HEK293 (cell line): ENCODE measurements at regions not wholly inside any gene's neighbourhood (a gene's known extent, or its start where the extent isn't known, plus 50 kb on each side); places are given as distances from the start of the nearest gene placed in this dataset.

Source experiments
- CTCF ChIA-PET: fragments of 350-600 bp; formaldehyde crosslinking; extraction: SDS; loops from one replicate; lab custom pipeline; 2021; ENCODE audit warnings: antibody characterized with exemption; lab: Yijun Ruan, JAX
- POLR2A ChIA-PET: fragments of 300-600 bp; formaldehyde crosslinking; extraction: SDS; loops from one replicate; lab custom pipeline; 2020; ENCODE audit warnings: antibody characterized with exemption, inconsistent platforms; lab: Yijun Ruan, JAX
- H3K27ac ChIP-seq: fragments of 200-500 bp; sonication (Bioruptor generic); 2 replicates; pipeline ENCODE4 v1.5.1; 2014; ENCODE audit warnings: low read depth, low read length, control low read depth, inconsistent platforms; ENCODE audit errors: extremely low read depth
- H3K36me3 ChIP-seq, 2 experiments: fragments of 200-500 bp in 1 of 2; sonication (Bioruptor generic) in 1 of 2; 1 replicate in 1 of 2; 2 replicates in 1 of 2; pipeline ENCODE4 v1.5.1; 2014 to 2017; ENCODE audit warnings: inconsistent platforms in 2 of 2, low read length in 2 of 2; ENCODE audit not compliant: control insufficient read depth in 2 of 2, insufficient read depth in 1 of 2
- H3K4me1 ChIP-seq: fragments of 200-500 bp; sonication (Bioruptor generic); 2 replicates; pipeline ENCODE4 v1.5.1; 2014; ENCODE audit warnings: mild to moderate bottlenecking, low read length, inconsistent platforms; ENCODE audit not compliant: control insufficient read depth, insufficient read depth
- H3K4me3 ChIP-seq: 2 replicates; pipeline ENCODE4 v1.5.1; 2011; ENCODE audit warnings: low read depth, mild to moderate bottlenecking, control low read depth, low read length, moderate library complexity
- H3K9me3 ChIP-seq: fragments of 200-500 bp; sonication (Bioruptor generic); 2 replicates; pipeline ENCODE4 v1.5.1; 2014; ENCODE audit warnings: low read depth, low read length, inconsistent platforms; ENCODE audit not compliant: control insufficient read depth, insufficient read depth
- GLIS1 ChIP-seq: fragments of 450-650 bp; formaldehyde crosslinking; IDR thresholded peaks from 2 replicates; pipeline ENCODE4 v1.5.1; 2016; ENCODE audit warnings: missing biosample characterization, missing genetic modification characterization
- OVOL3 ChIP-seq: fragments of 450-650 bp; formaldehyde crosslinking; IDR thresholded peaks from 2 replicates; pipeline ENCODE4 v1.5.1; 2016; ENCODE audit warnings: missing biosample characterization, missing genetic modification characterization
- SCRT2 ChIP-seq: fragments of 450-650 bp; formaldehyde crosslinking; IDR thresholded peaks from 2 replicates; pipeline ENCODE4 v1.5.1; 2016; ENCODE audit warnings: missing biosample characterization, missing genetic modification characterization
- WT1 ChIP-seq: fragments of 450-650 bp; formaldehyde crosslinking; IDR thresholded peaks from 2 replicates; pipeline ENCODE4 v1.5.1; 2016; ENCODE audit warnings: missing biosample characterization, missing genetic modification characterization
- ZBTB17 ChIP-seq: fragments of 450-650 bp; formaldehyde crosslinking; IDR thresholded peaks from 2 replicates; pipeline ENCODE4 v1.5.1; 2016; ENCODE audit warnings: missing biosample characterization, missing genetic modification characterization
- ZFHX2 ChIP-seq: fragments of 450-650 bp; formaldehyde crosslinking; conservative IDR thresholded peaks from 2 replicates; pipeline ENCODE4 v1.5.1; 2016; ENCODE audit warnings: missing biosample characterization, missing genetic modification characterization
- ZFP37 ChIP-seq: fragments of 450-650 bp; formaldehyde crosslinking; IDR thresholded peaks from 2 replicates; pipeline ENCODE4 v1.5.1; 2016; ENCODE audit warnings: missing biosample characterization, missing genetic modification characterization
- ZNF155 ChIP-seq: fragments of 450-650 bp; formaldehyde crosslinking; IDR thresholded peaks from 2 replicates; pipeline ENCODE4 v1.5.1; 2016; ENCODE audit warnings: missing biosample characterization, missing genetic modification characterization
- ZNF157 ChIP-seq: fragments of 450-650 bp; formaldehyde crosslinking; IDR thresholded peaks from 2 replicates; pipeline ENCODE4 v1.5.1; 2016; ENCODE audit warnings: missing biosample characterization, missing genetic modification characterization
- ZNF239 ChIP-seq: fragments of 450-650 bp; formaldehyde crosslinking; IDR thresholded peaks from 2 replicates; pipeline ENCODE4 v1.5.1; 2016; ENCODE audit warnings: missing biosample characterization, missing genetic modification characterization
- ZNF37A ChIP-seq: fragments of 450-650 bp; IDR thresholded peaks from 2 replicates; pipeline ENCODE4 v1.5.1; 2018; ENCODE audit warnings: missing biosample characterization, missing genetic modification characterization
- ZNF394 ChIP-seq: fragments of 450-650 bp; formaldehyde crosslinking; IDR thresholded peaks from 2 replicates; pipeline ENCODE4 v1.5.1; 2016; ENCODE audit warnings: missing biosample characterization, missing genetic modification characterization, mild to moderate bottlenecking, moderate library complexity, borderline replicate concordance
- ZNF521 ChIP-seq: fragments of 450-650 bp; formaldehyde crosslinking; IDR thresholded peaks from 2 replicates; pipeline ENCODE4 v1.5.1; 2017; ENCODE audit warnings: missing biosample characterization, mild to moderate bottlenecking, missing genetic modification characterization
- ZNF560 ChIP-seq: fragments of 450-650 bp; formaldehyde crosslinking; IDR thresholded peaks from 2 replicates; pipeline ENCODE4 v1.5.1; 2017; ENCODE audit warnings: missing biosample characterization, missing genetic modification characterization, borderline replicate concordance
- ZNF624 ChIP-seq: fragments of 450-650 bp; formaldehyde crosslinking; IDR thresholded peaks from 2 replicates; pipeline ENCODE4 v1.5.1; 2017; ENCODE audit warnings: missing biosample characterization, missing genetic modification characterization
- ZNF670 ChIP-seq: fragments of 450-650 bp; formaldehyde crosslinking; IDR thresholded peaks from 2 replicates; pipeline ENCODE4 v1.5.1; 2016; ENCODE audit warnings: missing biosample characterization, missing genetic modification characterization, low read depth
- ZNF785 ChIP-seq: fragments of 450-650 bp; formaldehyde crosslinking; IDR thresholded peaks from 2 replicates; pipeline ENCODE4 v1.5.1; 2016; ENCODE audit warnings: missing biosample characterization, missing genetic modification characterization
- TF ChIP-seq, protein P1 (sequence below): fragments of 450-650 bp; formaldehyde crosslinking; IDR thresholded peaks from 2 replicates; pipeline ENCODE4 v1.5.1; 2016; ENCODE audit warnings: missing biosample characterization, missing genetic modification characterization
- TF ChIP-seq, protein P2 (sequence below): fragments of 450-650 bp; formaldehyde crosslinking; IDR thresholded peaks from 2 replicates; pipeline ENCODE4 v1.5.1; 2016; ENCODE audit warnings: missing biosample characterization, missing genetic modification characterization, low read depth
- TF ChIP-seq, protein P3 (sequence below): fragments of 450-650 bp; formaldehyde crosslinking; IDR thresholded peaks from 2 replicates; pipeline ENCODE4 v1.5.1; 2016; ENCODE audit warnings: missing biosample characterization, missing genetic modification characterization
- TF ChIP-seq, protein P4 (sequence below): fragments of 450-650 bp; formaldehyde crosslinking; IDR thresholded peaks from 2 replicates; pipeline ENCODE4 v1.5.1; 2016; ENCODE audit warnings: missing biosample characterization, missing genetic modification characterization

DNA sequence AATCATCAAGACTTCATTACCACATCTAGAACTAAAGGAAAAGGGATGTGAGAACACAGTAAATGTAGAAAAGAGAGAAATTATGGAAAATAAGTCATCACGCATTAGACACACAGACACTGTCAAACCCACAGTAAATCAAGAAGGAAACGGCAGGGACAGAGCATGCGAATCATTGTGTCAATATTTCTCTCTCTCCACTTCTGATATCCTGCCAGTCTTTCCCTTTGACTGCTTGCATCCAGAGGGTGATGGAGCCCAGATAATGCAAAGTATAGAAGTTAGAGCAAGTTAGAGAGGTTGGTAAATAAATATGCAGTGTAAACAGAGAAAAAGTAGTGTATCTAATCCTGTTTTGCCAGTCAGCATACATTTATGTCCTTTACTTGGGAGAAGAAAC lies 706.8 kb upstream of the ANO3 start:
- CTCF ChIA-PET, result no interaction called here

DNA sequence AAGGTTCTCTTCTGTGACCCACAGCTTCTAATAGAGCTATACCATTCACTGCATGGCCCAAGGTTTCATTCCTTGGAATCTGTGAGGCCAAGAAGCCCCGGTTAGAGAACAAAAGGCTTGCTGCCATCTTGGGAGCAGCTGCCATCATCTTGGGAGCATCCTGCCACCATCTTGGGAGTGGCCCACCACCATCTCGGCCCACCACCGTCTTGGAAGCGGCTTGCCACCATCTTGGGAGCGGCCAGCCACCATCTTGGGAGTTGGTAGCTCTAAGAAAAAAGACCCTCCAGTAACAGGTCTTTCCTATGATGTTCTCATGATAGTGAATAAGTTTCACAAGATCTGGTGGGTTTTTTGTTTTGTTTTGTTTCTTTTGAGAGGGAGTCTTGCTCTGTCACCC lies 703.9 kb upstream of the ANO3 start:
- Histone ChIP-seq H3K4me3 (no peak overlapping the region), H3K4me1 (no peaks in the 10 kb centered on the region), H3K27ac (no peak overlapping the region), H3K36me3 (no peaks in the 10 kb centered on the region), H3K9me3 (no peaks in the 10 kb centered on the region)
- ChIA-PET POLR2A (no interaction called here), CTCF (no interaction called here)
- TF ChIP-seq ZNF560 (tag by site-specific recombination), result no peak
- TF ChIP-seq ZBTB17 (tag by site-specific recombination), result no peak
- no peak for TF ChIP-seq ZFHX2 (tag by site-specific recombination)

More for the DNA sequence above, 706.8 kb upstream of the ANO3 start:
- H3K4me1 ChIP-seq, result no peaks in the 10 kb centered on the region
- TF ChIP-seq ZNF157 (tag by site-specific recombination), result no peak
- no peak for TF ChIP-seq GLIS1 (tag by site-specific recombination)
- TF ChIP-seq, protein P1, sequence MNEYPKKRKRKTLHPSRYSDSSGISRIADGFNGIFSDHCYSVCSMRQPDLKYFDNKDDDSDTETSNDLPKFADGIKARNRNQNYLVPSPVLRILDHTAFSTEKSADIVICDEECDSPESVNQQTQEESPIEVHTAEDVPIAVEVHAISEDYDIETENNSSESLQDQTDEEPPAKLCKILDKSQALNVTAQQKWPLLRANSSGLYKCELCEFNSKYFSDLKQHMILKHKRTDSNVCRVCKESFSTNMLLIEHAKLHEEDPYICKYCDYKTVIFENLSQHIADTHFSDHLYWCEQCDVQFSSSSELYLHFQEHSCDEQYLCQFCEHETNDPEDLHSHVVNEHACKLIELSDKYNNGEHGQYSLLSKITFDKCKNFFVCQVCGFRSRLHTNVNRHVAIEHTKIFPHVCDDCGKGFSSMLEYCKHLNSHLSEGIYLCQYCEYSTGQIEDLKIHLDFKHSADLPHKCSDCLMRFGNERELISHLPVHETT (tag by site-specific recombination), result no peak
- no peak for TF ChIP-seq SCRT2 (tag by site-specific recombination)
- TF ChIP-seq, protein P2, sequence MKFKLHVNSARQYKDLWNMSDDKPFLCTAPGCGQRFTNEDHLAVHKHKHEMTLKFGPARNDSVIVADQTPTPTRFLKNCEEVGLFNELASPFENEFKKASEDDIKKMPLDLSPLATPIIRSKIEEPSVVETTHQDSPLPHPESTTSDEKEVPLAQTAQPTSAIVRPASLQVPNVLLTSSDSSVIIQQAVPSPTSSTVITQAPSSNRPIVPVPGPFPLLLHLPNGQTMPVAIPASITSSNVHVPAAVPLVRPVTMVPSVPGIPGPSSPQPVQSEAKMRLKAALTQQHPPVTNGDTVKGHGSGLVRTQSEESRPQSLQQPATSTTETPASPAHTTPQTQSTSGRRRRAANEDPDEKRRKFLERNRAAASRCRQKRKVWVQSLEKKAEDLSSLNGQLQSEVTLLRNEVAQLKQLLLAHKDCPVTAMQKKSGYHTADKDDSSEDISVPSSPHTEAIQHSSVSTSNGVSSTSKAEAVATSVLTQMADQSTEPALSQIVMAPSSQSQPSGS (tag by site-specific recombination), result no peak
- TF ChIP-seq ZNF670, result no peak
- no peak for TF ChIP-seq ZNF239 (tag by site-specific recombination)
- TF ChIP-seq WT1 (tag by site-specific recombination), result no peak
- no peak for TF ChIP-seq ZNF155
- TF ChIP-seq ZFP37 (tag by site-specific recombination), result no peak
- no peak for TF ChIP-seq ZNF785 (tag by site-specific recombination)
- TF ChIP-seq ZNF394 (tag by site-specific recombination), result no peak
- TF ChIP-seq ZNF521, result no peak
- TF ChIP-seq OVOL3 (tag by site-specific recombination), result no peak
- TF ChIP-seq ZNF624 (tag by site-specific recombination), result no peak
- TF ChIP-seq, protein P3, sequence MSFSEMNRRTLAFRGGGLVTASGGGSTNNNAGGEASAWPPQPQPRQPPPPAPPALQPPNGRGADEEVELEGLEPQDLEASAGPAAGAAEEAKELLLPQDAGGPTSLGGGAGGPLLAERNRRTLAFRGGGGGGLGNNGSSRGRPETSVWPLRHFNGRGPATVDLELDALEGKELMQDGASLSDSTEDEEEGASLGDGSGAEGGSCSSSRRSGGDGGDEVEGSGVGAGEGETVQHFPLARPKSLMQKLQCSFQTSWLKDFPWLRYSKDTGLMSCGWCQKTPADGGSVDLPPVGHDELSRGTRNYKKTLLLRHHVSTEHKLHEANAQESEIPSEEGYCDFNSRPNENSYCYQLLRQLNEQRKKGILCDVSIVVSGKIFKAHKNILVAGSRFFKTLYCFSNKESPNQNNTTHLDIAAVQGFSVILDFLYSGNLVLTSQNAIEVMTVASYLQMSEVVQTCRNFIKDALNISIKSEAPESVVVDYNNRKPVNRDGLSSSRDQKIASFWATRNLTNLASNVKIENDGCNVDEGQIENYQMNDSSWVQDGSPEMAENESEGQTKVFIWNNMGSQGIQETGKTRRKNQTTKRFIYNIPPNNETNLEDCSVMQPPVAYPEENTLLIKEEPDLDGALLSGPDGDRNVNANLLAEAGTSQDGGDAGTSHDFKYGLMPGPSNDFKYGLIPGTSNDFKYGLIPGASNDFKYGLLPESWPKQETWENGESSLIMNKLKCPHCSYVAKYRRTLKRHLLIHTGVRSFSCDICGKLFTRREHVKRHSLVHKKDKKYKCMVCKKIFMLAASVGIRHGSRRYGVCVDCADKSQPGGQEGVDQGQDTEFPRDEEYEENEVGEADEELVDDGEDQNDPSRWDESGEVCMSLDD (tag by site-specific recombination), result no peak
- no peak for TF ChIP-seq ZNF37A
- TF ChIP-seq, protein P4, sequence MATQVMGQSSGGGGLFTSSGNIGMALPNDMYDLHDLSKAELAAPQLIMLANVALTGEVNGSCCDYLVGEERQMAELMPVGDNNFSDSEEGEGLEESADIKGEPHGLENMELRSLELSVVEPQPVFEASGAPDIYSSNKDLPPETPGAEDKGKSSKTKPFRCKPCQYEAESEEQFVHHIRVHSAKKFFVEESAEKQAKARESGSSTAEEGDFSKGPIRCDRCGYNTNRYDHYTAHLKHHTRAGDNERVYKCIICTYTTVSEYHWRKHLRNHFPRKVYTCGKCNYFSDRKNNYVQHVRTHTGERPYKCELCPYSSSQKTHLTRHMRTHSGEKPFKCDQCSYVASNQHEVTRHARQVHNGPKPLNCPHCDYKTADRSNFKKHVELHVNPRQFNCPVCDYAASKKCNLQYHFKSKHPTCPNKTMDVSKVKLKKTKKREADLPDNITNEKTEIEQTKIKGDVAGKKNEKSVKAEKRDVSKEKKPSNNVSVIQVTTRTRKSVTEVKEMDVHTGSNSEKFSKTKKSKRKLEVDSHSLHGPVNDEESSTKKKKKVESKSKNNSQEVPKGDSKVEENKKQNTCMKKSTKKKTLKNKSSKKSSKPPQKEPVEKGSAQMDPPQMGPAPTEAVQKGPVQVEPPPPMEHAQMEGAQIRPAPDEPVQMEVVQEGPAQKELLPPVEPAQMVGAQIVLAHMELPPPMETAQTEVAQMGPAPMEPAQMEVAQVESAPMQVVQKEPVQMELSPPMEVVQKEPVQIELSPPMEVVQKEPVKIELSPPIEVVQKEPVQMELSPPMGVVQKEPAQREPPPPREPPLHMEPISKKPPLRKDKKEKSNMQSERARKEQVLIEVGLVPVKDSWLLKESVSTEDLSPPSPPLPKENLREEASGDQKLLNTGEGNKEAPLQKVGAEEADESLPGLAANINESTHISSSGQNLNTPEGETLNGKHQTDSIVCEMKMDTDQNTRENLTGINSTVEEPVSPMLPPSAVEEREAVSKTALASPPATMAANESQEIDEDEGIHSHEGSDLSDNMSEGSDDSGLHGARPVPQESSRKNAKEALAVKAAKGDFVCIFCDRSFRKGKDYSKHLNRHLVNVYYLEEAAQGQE (tag by site-specific recombination), result no peak
- no peak overlapping the region for H3K4me3 ChIP-seq
- no peak overlapping the region for H3K27ac ChIP-seq
- no peaks in the 10 kb centered on the region for H3K9me3 ChIP-seq
- H3K36me3 ChIP-seq, result no peaks in the 10 kb centered on the region
- POLR2A ChIA-PET, result no interaction called here
